IMR-90 (cell line): ENCODE measurements at regions not wholly inside any gene's neighbourhood (a gene's known extent, or its start where the extent isn't known, plus 50 kb on each side); places are given as distances from the start of the nearest gene placed in this dataset.

ENCODE experiments used
- ATAC-seq: fragments of 200-7000 bp; cut with Tn5 transposase; 2 replicates; pipeline ENCODE4 v1.9.1; 2020; ENCODE audit warnings: low read depth, mild to moderate bottlenecking, moderate library complexity
- BruUV-seq: library from RNA; stranded (reverse); fragments of 400-500 nt; replicated peaks from 2 replicates; lab custom pipeline; 2021; lab: Mats Ljungman, UMichigan
- CTCF ChIA-PET: fragments of 300-600 bp; formaldehyde crosslinking; extraction: SDS; loops from one replicate; lab custom pipeline; 2021; ENCODE audit warnings: antibody characterized with exemption; lab: Yijun Ruan, JAX
- POLR2A ChIA-PET: fragments of 300-600 bp; sonication (Branson Sonifier 250); formaldehyde crosslinking; loops from one replicate; lab custom pipeline; 2022; ENCODE audit warnings: antibody characterized with exemption; ENCODE audit not compliant: unreplicated experiment; lab: Charles Lee
- DNase-seq: peaks from one replicate; pipeline ENCODE4 v3.0.0; 2013
- H2AFZ ChIP-seq: replicated peaks from 2 replicates; pipeline ENCODE3; 2013; ENCODE audit warnings: low read length, mild to moderate bottlenecking; ENCODE audit not compliant: poor library complexity
- H2AK5ac ChIP-seq: 2 replicates; pipeline ENCODE4 v1.6.1; 2013; ENCODE audit warnings: low read depth, low read length, inconsistent platforms
- H2AK9ac ChIP-seq: replicated peaks from 2 replicates; pipeline ENCODE3; 2013; ENCODE audit warnings: mild to moderate bottlenecking, low read depth, low read length, moderate library complexity; ENCODE audit not compliant: poor library complexity
- H2BK120ac ChIP-seq: 2 replicates; pipeline ENCODE4 v1.6.1; 2013; ENCODE audit warnings: low read depth, low read length, inconsistent platforms
- H2BK15ac ChIP-seq: 3 replicates; pipeline ENCODE4 v1.6.1; 2013; ENCODE audit warnings: low read depth, low read length, inconsistent platforms
- H2BK20ac ChIP-seq: 2 replicates; pipeline ENCODE4 v1.6.1; 2013; ENCODE audit warnings: low read depth, mild to moderate bottlenecking, inconsistent platforms, low read length, moderate library complexity
- H2BK5ac ChIP-seq: 2 replicates; pipeline ENCODE4 v1.6.1; 2013; ENCODE audit warnings: mild to moderate bottlenecking, low read depth, low read length, inconsistent platforms; ENCODE audit not compliant: poor library complexity, severe bottlenecking
- H3K14ac ChIP-seq: replicated peaks from 2 replicates; pipeline ENCODE4 v1.6.1; 2013; ENCODE audit warnings: low read depth, low read length, inconsistent platforms
- H3K18ac ChIP-seq: 2 replicates; pipeline ENCODE4 v1.6.1; 2013; ENCODE audit warnings: low read depth, low read length, control low read depth
- H3K23ac ChIP-seq: 2 replicates; pipeline ENCODE4 v1.6.1; 2013; ENCODE audit warnings: low read depth, low read length, inconsistent platforms
- H3K27ac ChIP-seq: 2 replicates; pipeline ENCODE4 v1.5.1; 2013; ENCODE audit warnings: mild to moderate bottlenecking, control low read depth, low read length; ENCODE audit not compliant: insufficient read depth
- H3K27me3 ChIP-seq: 2 replicates; pipeline ENCODE4 v1.6.1; 2013; ENCODE audit warnings: low read length; ENCODE audit not compliant: control insufficient read depth, insufficient read depth
- H3K36me3 ChIP-seq: 2 replicates; pipeline ENCODE4 v1.6.1; 2013; ENCODE audit warnings: low read length, mixed read lengths; ENCODE audit not compliant: control insufficient read depth, insufficient read depth
- H3K4ac ChIP-seq: 2 replicates; pipeline ENCODE4 v1.6.1; 2013; ENCODE audit warnings: low read depth, low read length, inconsistent platforms
- H3K4me1 ChIP-seq: 2 replicates; pipeline ENCODE4 v1.6.1; 2013; ENCODE audit warnings: low read length, mixed read lengths; ENCODE audit not compliant: control insufficient read depth, insufficient read depth
- H3K4me2 ChIP-seq: 2 replicates; pipeline ENCODE4 v1.6.1; 2013; ENCODE audit warnings: low read depth, mild to moderate bottlenecking, control low read depth, low read length, moderate library complexity
- H3K4me3 ChIP-seq: 2 replicates; pipeline ENCODE4 v1.5.1; 2013; ENCODE audit warnings: low read depth, mild to moderate bottlenecking, control low read depth, low read length, moderate library complexity; ENCODE audit not compliant: insufficient read depth
- H3K56ac ChIP-seq: 2 replicates; pipeline ENCODE4 v1.6.1; 2013; ENCODE audit warnings: low read length, inconsistent platforms; ENCODE audit not compliant: insufficient read depth; ENCODE audit errors: extremely low read depth
- H3K79me1 ChIP-seq, 2 experiments: 2 replicates each; pipeline ENCODE4 v1.6.1; 2013; ENCODE audit warnings: low read length in 2 of 2, inconsistent platforms in 1 of 2, low read depth in 1 of 2
- H3K9ac ChIP-seq: 2 replicates; pipeline ENCODE4 v1.6.1; 2013; ENCODE audit warnings: low read depth, low read length, control low read depth
- H3K9me1 ChIP-seq: 2 replicates; pipeline ENCODE4 v1.6.1; 2013; ENCODE audit warnings: low read length, inconsistent platforms; ENCODE audit not compliant: insufficient read depth
- H3K9me3 ChIP-seq: 2 replicates; pipeline ENCODE4 v1.6.1; 2013; ENCODE audit warnings: low read length; ENCODE audit not compliant: control insufficient read depth, insufficient read depth
- H4K20me1 ChIP-seq: 2 replicates; pipeline ENCODE4 v1.6.1; 2013; ENCODE audit warnings: low read length, inconsistent platforms; ENCODE audit not compliant: insufficient read depth
- H4K5ac ChIP-seq: 2 replicates; pipeline ENCODE4 v1.6.1; 2013; ENCODE audit warnings: mild to moderate bottlenecking, low read depth, low read length, control low read depth
- H4K8ac ChIP-seq, 2 experiments: 2 replicates each; pipeline ENCODE4 v1.6.1; 2013; ENCODE audit warnings: low read depth in 2 of 2, low read length in 2 of 2, control low read depth in 1 of 2, inconsistent platforms in 1 of 2
- H4K91ac ChIP-seq: 2 replicates; pipeline ENCODE4 v1.6.1; 2013; ENCODE audit warnings: low read depth, low read length, inconsistent platforms; ENCODE audit not compliant: insufficient read depth
- CEBPB ChIP-seq: IDR thresholded peaks from 2 replicates; pipeline ENCODE4 v1.6.1; 2012; ENCODE audit warnings: low read depth, low read length, improper control_type of control experiment
- CHD1 ChIP-seq: IDR thresholded peaks from 2 replicates; pipeline ENCODE4 v1.6.1; 2012; ENCODE audit warnings: low read depth, low read length, improper control_type of control experiment
- ELK1 ChIP-seq: fragments of 150-350 bp; IDR thresholded peaks from 2 replicates; pipeline ENCODE4 v1.6.1; 2016; ENCODE audit warnings: low read depth, mild to moderate bottlenecking, low read length, moderate library complexity, borderline replicate concordance
- MAFK ChIP-seq: IDR thresholded peaks from 2 replicates; pipeline ENCODE4 v1.6.1; 2012; ENCODE audit warnings: low read depth, low read length, improper control_type of control experiment
- USF2 ChIP-seq: fragments of 150-350 bp; IDR thresholded peaks from 2 replicates; pipeline ENCODE4 v1.6.1; 2017; ENCODE audit warnings: mild to moderate bottlenecking, antibody characterized with exemption, low read length, low read depth
- WGBS, 2 experiments: methylation state at CpG; one replicate each; pipeline versions ENCODE4 v1.1.5 to v1.1.7; 2013; ENCODE audit warnings: missing lambda C conversion rate in 2 of 2; ENCODE audit not compliant: insufficient read length in 1 of 2; ENCODE audit errors: extremely low coverage in 2 of 2; 5-methylcytosine and 5-hydroxymethylcytosine counted together
- dilution Hi-C: fragments of 300-500 bp; cut with HindIII; formaldehyde crosslinking; loops from one replicate; pipeline ENCODE4 v1.14.3; 2018; ENCODE audit warnings: low sequenced_read_pairs; ENCODE audit not compliant: unreplicated experiment
- in situ Hi-C: fragments of 300-500 bp; cut with MboI; formaldehyde crosslinking; loops from 3 replicates; pipeline ENCODE4 v1.14.3; 2019; ENCODE audit warnings: low sequenced_read_pairs, inconsistent platforms, mixed read lengths
- intact Hi-C: fragments of 100-400 bp; cut with micrococcal nuclease; formaldehyde crosslinking; loops from 2 replicates; pipeline ENCODE4 v1.10.0; 2022

GRCh38 chr1:238558746-238559145 lies 668.0 kb upstream of the ZP4 start:
- no CpG with 5 or more reads among the region's 2 CpGs for WGBS, 2 experiments

More at GRCh38 chr1:238558746-238559145, 668.0 kb upstream of the ZP4 start:
- no peak overlapping the region for H2AK9ac ChIP-seq
- H2AFZ ChIP-seq = no peak overlapping the region
- H2AK5ac ChIP-seq = no peak overlapping the region
- in situ Hi-C loops = no loop called here
- H2BK15ac ChIP-seq = no peak overlapping the region
- no peak overlapping the region for H4K5ac ChIP-seq
- H3K9me1 ChIP-seq = no peaks in the 10 kb centered on the region
- H3K23ac ChIP-seq = no peak overlapping the region
- intact Hi-C loops = no loop called here
- H4K20me1 ChIP-seq = no peaks in the 10 kb centered on the region
- no peak overlapping the region for H3K4me2 ChIP-seq
- ChIA-PET POLR2A (no interaction called here), CTCF (no interaction called here)
- H3K9ac ChIP-seq = no peak overlapping the region
- ATAC-seq (no peak), DNase-seq (no peak)
- H4K91ac ChIP-seq = no peak overlapping the region
- dilution Hi-C loops = no loop called here
- H3K27me3 ChIP-seq = no peaks in the 10 kb centered on the region
- H3K14ac ChIP-seq = no peak overlapping the region
- H3K27ac ChIP-seq = no peak overlapping the region
- no peak overlapping the region for H2BK20ac ChIP-seq
- H4K8ac ChIP-seq = no peak overlapping the region
- H3K79me1 ChIP-seq = no peaks in the 10 kb centered on the region
- H3K36me3 ChIP-seq = no peaks in the 10 kb centered on the region
- H3K56ac ChIP-seq = no peak overlapping the region
- H2BK5ac ChIP-seq = no peak overlapping the region
- H2BK120ac ChIP-seq = no peak overlapping the region
- H3K4me1 ChIP-seq = no peaks in the 10 kb centered on the region
- no peak overlapping the region for H3K18ac ChIP-seq
- TF ChIP-seq ELK1 (no peak), CEBPB (no peak), CHD1 (no peak), USF2 (no peak), MAFK (no peak)
- no peaks in the 10 kb centered on the region for H3K9me3 ChIP-seq
- no peak overlapping the region for H3K4ac ChIP-seq
- no TSS peak for BruUV-seq
- H3K4me3 ChIP-seq = no peak overlapping the region
